Osteoblast (primary cell): ENCODE measurements at regions not wholly inside any gene's neighbourhood (a gene's known extent, or its start where the extent isn't known, plus 50 kb on each side); places are given as distances from the start of the nearest gene placed in this dataset.

Source experiments
- DNase-seq: peaks from one replicate; pipeline ENCODE4 v3.0.0; 2011; ENCODE audit warnings: low spot score, mixed read lengths; ENCODE audit not compliant: insufficient read length; ENCODE audit errors: missing footprints
- H2AFZ ChIP-seq: 2 replicates; pipeline ENCODE4 v1.6.0; 2011; ENCODE audit warnings: mild to moderate bottlenecking, low read length
- H3K27ac ChIP-seq: 2 replicates; pipeline ENCODE4 v1.5.1; 2011; ENCODE audit warnings: mild to moderate bottlenecking, low read depth, low read length, moderate library complexity
- H3K27me3 ChIP-seq: 2 replicates; pipeline ENCODE4 v1.6.0; 2012; ENCODE audit warnings: mild to moderate bottlenecking, control low read depth, inconsistent platforms, low read length, moderate library complexity; ENCODE audit not compliant: insufficient read depth
- H3K36me3 ChIP-seq: 2 replicates; pipeline ENCODE4 v1.5.1; 2011; ENCODE audit warnings: mild to moderate bottlenecking, low read length, control low read depth, moderate library complexity; ENCODE audit not compliant: insufficient read depth
- H3K4me1 ChIP-seq: 2 replicates; pipeline ENCODE4 v1.5.1; 2011; ENCODE audit warnings: mild to moderate bottlenecking, low read length, control low read depth, moderate library complexity; ENCODE audit not compliant: insufficient read depth
- H3K4me2 ChIP-seq: 2 replicates; pipeline ENCODE4 v1.6.0; 2011; ENCODE audit warnings: mild to moderate bottlenecking, low read length; ENCODE audit not compliant: insufficient read depth
- H3K4me3 ChIP-seq: fragments of 200-600 bp; sonication (generic); 3 replicates; pipeline ENCODE4 v1.5.1; 2012; ENCODE audit warnings: mild to moderate bottlenecking, low read length, inconsistent platforms; ENCODE audit not compliant: insufficient read depth
- H3K79me2 ChIP-seq: 2 replicates; pipeline ENCODE4 v1.6.0; 2012; ENCODE audit warnings: mild to moderate bottlenecking, low read length, control low read depth, inconsistent platforms; ENCODE audit not compliant: insufficient read depth
- H3K9me3 ChIP-seq: 2 replicates; pipeline ENCODE4 v1.5.1; 2011; ENCODE audit warnings: low read depth, low read length, control low read depth
- H4K20me1 ChIP-seq: 2 replicates; pipeline ENCODE4 v1.6.0; 2012; ENCODE audit warnings: mild to moderate bottlenecking, low read length, control low read depth; ENCODE audit not compliant: insufficient read depth
- TF ChIP-seq, protein P1 (sequence below): IDR thresholded peaks from 2 replicates; pipeline ENCODE4 v1.5.1; 2011; ENCODE audit warnings: mild to moderate bottlenecking, low read depth, low read length, moderate library complexity; ENCODE audit errors: extremely low read depth

DNA sequence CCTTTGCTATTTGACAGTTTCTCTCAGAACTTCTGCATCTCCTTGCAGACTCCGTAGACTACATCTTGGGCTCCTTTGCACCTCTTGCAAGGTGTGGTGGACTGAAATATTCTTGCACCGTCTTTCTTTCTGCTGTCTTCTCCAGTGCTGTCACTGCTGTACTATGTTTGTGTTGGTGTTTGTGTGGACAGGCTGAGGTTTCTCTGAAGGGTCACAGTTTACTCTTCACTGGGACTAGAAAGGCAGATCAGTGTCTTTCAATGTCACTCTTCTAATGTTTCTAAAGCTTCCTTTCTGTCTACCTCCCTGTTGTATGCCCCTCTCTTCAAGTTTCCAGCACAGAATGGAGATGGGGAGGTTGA lies 410.0 kb upstream of the CD180 start:
- Histone ChIP-seq H3K27me3 (no peaks in the 10 kb centered on the region), H3K4me1 (no peaks in the 10 kb centered on the region), H4K20me1 (no peaks in the 10 kb centered on the region), H3K36me3 (no peaks in the 10 kb centered on the region), H3K9me3 (no peaks in the 10 kb centered on the region), H3K27ac (no peak overlapping the region), H3K79me2 (no peaks in the 10 kb centered on the region), H3K4me3 (no peak overlapping the region), H3K4me2 (no peak overlapping the region), H2AFZ (no peak overlapping the region)
- DNase-seq = no peak
- TF ChIP-seq, protein P1, sequence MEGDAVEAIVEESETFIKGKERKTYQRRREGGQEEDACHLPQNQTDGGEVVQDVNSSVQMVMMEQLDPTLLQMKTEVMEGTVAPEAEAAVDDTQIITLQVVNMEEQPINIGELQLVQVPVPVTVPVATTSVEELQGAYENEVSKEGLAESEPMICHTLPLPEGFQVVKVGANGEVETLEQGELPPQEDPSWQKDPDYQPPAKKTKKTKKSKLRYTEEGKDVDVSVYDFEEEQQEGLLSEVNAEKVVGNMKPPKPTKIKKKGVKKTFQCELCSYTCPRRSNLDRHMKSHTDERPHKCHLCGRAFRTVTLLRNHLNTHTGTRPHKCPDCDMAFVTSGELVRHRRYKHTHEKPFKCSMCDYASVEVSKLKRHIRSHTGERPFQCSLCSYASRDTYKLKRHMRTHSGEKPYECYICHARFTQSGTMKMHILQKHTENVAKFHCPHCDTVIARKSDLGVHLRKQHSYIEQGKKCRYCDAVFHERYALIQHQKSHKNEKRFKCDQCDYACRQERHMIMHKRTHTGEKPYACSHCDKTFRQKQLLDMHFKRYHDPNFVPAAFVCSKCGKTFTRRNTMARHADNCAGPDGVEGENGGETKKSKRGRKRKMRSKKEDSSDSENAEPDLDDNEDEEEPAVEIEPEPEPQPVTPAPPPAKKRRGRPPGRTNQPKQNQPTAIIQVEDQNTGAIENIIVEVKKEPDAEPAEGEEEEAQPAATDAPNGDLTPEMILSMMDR = no peak

DNA sequence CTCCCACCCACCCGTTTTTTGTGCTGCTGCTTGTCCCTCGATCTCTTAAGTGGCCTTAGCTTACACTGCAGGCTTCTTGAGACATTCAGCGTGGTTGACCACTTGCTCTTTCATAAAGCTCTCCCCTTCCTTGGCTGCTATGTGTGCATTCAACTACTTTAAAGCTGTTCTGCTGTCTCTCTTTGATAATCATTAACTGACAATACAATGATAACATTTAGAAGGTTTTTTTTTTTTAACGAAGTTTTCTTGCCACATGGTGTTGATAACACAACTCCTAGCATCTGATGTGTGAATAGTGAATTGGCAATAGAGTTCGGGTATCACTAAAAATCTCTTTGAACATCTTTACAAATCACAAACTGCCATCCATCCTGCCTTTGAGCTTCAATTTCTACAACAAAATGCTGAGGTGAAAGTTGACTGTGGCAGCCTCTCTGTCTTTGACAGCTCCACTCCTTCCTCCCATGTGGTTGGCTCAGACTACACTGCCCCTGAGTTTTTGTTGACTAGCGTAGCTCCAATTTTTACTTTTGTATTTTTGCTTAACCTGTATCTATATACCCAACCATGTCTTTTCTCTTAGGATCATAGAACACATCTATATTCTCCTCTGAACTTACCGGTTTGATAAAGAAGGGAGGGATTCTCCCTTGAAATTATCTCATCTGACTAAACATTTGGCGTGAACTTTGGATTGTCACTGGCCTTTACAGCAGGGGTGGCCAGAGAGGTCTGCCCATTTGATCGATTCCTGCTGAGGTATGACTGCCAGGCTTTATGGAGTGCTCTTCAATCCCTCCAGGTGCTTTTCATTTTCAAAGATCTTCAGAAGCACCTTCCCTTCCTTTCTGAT lies 409.4 kb upstream of the CD180 start:
- no peaks in the 10 kb centered on the region for H4K20me1 ChIP-seq
- H3K4me3 ChIP-seq = no peak overlapping the region
- no peaks in the 10 kb centered on the region for H3K79me2 ChIP-seq
- no peak for DNase-seq
- no peak overlapping the region for H3K4me2 ChIP-seq
- no peaks in the 10 kb centered on the region for H3K27me3 ChIP-seq
- no peak overlapping the region for H2AFZ ChIP-seq
- H3K4me1 ChIP-seq = no peaks in the 10 kb centered on the region
- TF ChIP-seq, protein P1 = no peak
- no peaks in the 10 kb centered on the region for H3K36me3 ChIP-seq
- no peaks in the 10 kb centered on the region for H3K9me3 ChIP-seq
- no peak overlapping the region for H3K27ac ChIP-seq

GRCh38 chr5:67591491-67591890 lies 394.9 kb upstream of the CD180 start:
- no peaks in the 10 kb centered on the region for H3K79me2 ChIP-seq
- no peaks in the 10 kb centered on the region for H3K36me3 ChIP-seq
- H3K4me1 ChIP-seq = no peaks in the 10 kb centered on the region
- no peaks in the 10 kb centered on the region for H3K9me3 ChIP-seq
- H3K4me2 ChIP-seq = no peak overlapping the region
- H2AFZ ChIP-seq = no peak overlapping the region
- no peak for DNase-seq
- no peak overlapping the region for H3K27ac ChIP-seq
- H4K20me1 ChIP-seq = no peaks in the 10 kb centered on the region
- no peaks in the 10 kb centered on the region for H3K27me3 ChIP-seq
- TF ChIP-seq, protein P1 = no peak
- no peak overlapping the region for H3K4me3 ChIP-seq

- Histone ChIP-seq H3K79me2 (no peaks in the 10 kb centered on the region), H3K36me3 (no peaks in the 10 kb centered on the region), H3K27me3 (no peaks in the 10 kb centered on the region), H3K4me2 (no peak overlapping the region), H4K20me1 (no peaks in the 10 kb centered on the region), H3K27ac (no peak overlapping the region), H2AFZ (no peak overlapping the region), H3K4me3 (no peak overlapping the region), H3K4me1 (no peaks in the 10 kb centered on the region), H3K9me3 (no peaks in the 10 kb centered on the region)
- TF ChIP-seq, protein P1 = no peak
- no peak for DNase-seq
Observed at GRCh38 chr5:67588389-67588788, 391.8 kb upstream of the CD180 start.
